GM21367 (cell line): ENCODE measurements at regions not wholly inside any gene's neighbourhood (a gene's known extent, or its start where the extent isn't known, plus 50 kb on each side); places are given as distances from the start of the nearest gene placed in this dataset.

Source experiments
- ATAC-seq: cut with Tn5 transposase; IDR thresholded peaks from one replicate; pipeline ENCODE4 v1.9.1; 2021; ENCODE audit not compliant: unreplicated experiment

GRCh38 chr13:95352486-95352885, 51.2 kb upstream of the ABCC4 start:
- ATAC-seq: no peak

- no peak for ATAC-seq
Measured at GRCh38 chr13:95354156-95354555, 52.9 kb upstream of the ABCC4 start.

- ATAC-seq: no peak
Measured at GRCh38 chr13:95354680-95355487, 53.6 kb upstream of the ABCC4 start.

- no peak for ATAC-seq
Measured at GRCh38 chr13:95355494-95355893, 54.2 kb upstream of the ABCC4 start.

- no peak for ATAC-seq
Measured at GRCh38 chr13:95356916-95357315, 55.7 kb upstream of the ABCC4 start.

GRCh38 chr13:95357875-95358274, 56.6 kb upstream of the ABCC4 start:
- no peak for ATAC-seq

GRCh38 chr13:95360052-95360451, 58.8 kb upstream of the ABCC4 start:
- ATAC-seq: no peak

GRCh38 chr13:95360464-95361097, 59.3 kb upstream of the ABCC4 start:
- no peak for ATAC-seq

- ATAC-seq: no peak
Measured at GRCh38 chr13:95361686-95362085, 60.4 kb upstream of the ABCC4 start.

- ATAC-seq: no peak
Measured at GRCh38 chr13:95362666-95363065, 61.4 kb upstream of the ABCC4 start.

GRCh38 chr13:95367309-95367843, 66.1 kb upstream of the ABCC4 start:
- no peak for ATAC-seq

- no peak for ATAC-seq
Measured at GRCh38 chr13:95368998-95369397, 67.7 kb upstream of the ABCC4 start.

- no peak for ATAC-seq
Measured at GRCh38 chr13:95375706-95376105, 74.5 kb upstream of the ABCC4 start.

- no peak for ATAC-seq
Measured at GRCh38 chr13:95378603-95379002, 77.4 kb upstream of the ABCC4 start.

- peak; percentile 92 for ATAC-seq
Measured at GRCh38 chr13:95380468-95381211, 79.4 kb upstream of the ABCC4 start.

- no peak for ATAC-seq
Measured at GRCh38 chr13:95381212-95381527, 79.9 kb upstream of the ABCC4 start.

GRCh38 chr13:95382411-95382810, 81.2 kb upstream of the ABCC4 start:
- no peak for ATAC-seq

GRCh38 chr13:95382916-95383315, 81.7 kb upstream of the ABCC4 start:
- ATAC-seq: no peak

- no peak for ATAC-seq
Measured at GRCh38 chr13:95385373-95385772, 84.1 kb upstream of the ABCC4 start.

- ATAC-seq: no peak
Measured at GRCh38 chr13:95385798-95386197, 84.5 kb upstream of the ABCC4 start.

GRCh38 chr13:95386370-95386769, 85.1 kb upstream of the ABCC4 start:
- no peak for ATAC-seq

GRCh38 chr13:95387733-95388207, 86.5 kb upstream of the ABCC4 start:
- ATAC-seq: no peak
